ENCODE measurements at regions not wholly inside any gene's neighbourhood (a gene's known extent, or its start where the extent isn't known, plus 50 kb on each side); places are given as distances from the start of the nearest gene placed in this dataset.

DNA sequence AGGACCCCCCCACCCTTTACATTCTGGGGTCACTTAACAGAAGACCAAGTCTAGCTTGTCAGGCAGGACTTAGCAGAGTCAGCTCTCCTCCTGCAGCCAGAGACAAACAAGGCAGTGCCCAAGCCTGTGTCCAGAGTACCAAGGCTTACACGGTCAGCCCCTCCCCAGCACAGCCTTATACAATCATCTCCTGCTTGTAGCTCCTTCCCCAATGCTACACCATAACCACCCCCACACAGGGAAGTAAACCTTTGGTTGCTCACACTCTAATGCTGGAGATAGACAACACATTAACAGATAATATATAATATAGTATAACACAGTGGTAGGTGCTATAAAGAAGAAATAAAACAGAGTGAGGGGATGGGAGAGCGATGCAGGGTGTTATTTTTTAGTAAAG lies 175.4 kb upstream of the PWP1 start:
- H3K4me2 ChIP-seq (ENCODE audit: insufficient read depth, low read length) = no peak overlapping the region
- no peaks in the 10 kb centered on the region for H3K9me1 ChIP-seq (replicated peaks; ENCODE audit: control insufficient read depth, extremely low read depth, insufficient read depth, low read length)
- no peak overlapping the region for H2AFZ ChIP-seq (ENCODE audit: low read depth, low read length)
- no peaks in the 10 kb centered on the region for H3K79me2 ChIP-seq (ENCODE audit: control insufficient read depth, insufficient read depth, low read length)
- DNase-seq (ENCODE audit: low read depth, low spot score) = no peak
- FAIRE-seq = no peak
- H3K27me3 ChIP-seq (ENCODE audit: control insufficient read depth in 2 of 2, insufficient read depth in 2 of 2, low read length in 2 of 2) = no peaks in the 10 kb centered on the region
- TF ChIP-seq CTCF (IDR thresholded peaks at IDR 0.05; ENCODE audit: extremely low read depth in 1 of 2, insufficient read depth in 1 of 2, low read depth in 1 of 2, low read length in 2 of 2) = no peak
- no peak for TF ChIP-seq FOS (IDR thresholded peaks at IDR 0.05; ENCODE audit: borderline replicate concordance, insufficient read depth, low read length)
- TF ChIP-seq EZH2 (IDR thresholded peaks at IDR 0.05; ENCODE audit: borderline replicate concordance, low read depth, low read length, severe bottlenecking) = no peak
- TF ChIP-seq JUN (IDR thresholded peaks at IDR 0.05; ENCODE audit: borderline replicate concordance, insufficient read depth, insufficient read length, low read depth) = no peak
- no peaks in the 10 kb centered on the region for H3K36me3 ChIP-seq (ENCODE audit: control insufficient read depth in 2 of 2, extremely low read depth in 1 of 2, insufficient read depth in 2 of 2, low read length in 2 of 2)
- no peak overlapping the region for H3K27ac ChIP-seq (ENCODE audit: insufficient read depth, low read depth, low read length)
- no TSS peak for BruUV-seq (replicated peaks)
- no peak overlapping the region for H3K9ac ChIP-seq (replicated peaks; ENCODE audit: extremely low read depth, insufficient read depth, low read length)
- CTCF ChIA-PET = no interaction called here
- dilution Hi-C loops (cut with MboI; ENCODE audit: extremely low pct_ligation_motif_present, low sequenced_read_pairs) (no loop called here), intact Hi-C loops (cut with micrococcal nuclease) (no loop called here)
- H3K9me3 ChIP-seq (replicated peaks; ENCODE audit: control insufficient read depth, insufficient read depth, low read length) = no peaks in the 10 kb centered on the region
- peaks cover 5% of the 10 kb centered on the region for H3K4me1 ChIP-seq (ENCODE audit: control insufficient read depth, extremely low read depth, insufficient read depth, low read length)
- H3K4me3 ChIP-seq (replicated peaks in 1 of 3; ENCODE audit: insufficient read depth in 1 of 3, low read depth in 1 of 3, low read length in 3 of 3) = no peak overlapping the region
- H4K20me1 ChIP-seq (replicated peaks; ENCODE audit: control insufficient read depth, extremely low read depth, insufficient read depth, low read length) = no peaks in the 10 kb centered on the region
- POLR2A ChIA-PET = no interaction called here

DNA sequence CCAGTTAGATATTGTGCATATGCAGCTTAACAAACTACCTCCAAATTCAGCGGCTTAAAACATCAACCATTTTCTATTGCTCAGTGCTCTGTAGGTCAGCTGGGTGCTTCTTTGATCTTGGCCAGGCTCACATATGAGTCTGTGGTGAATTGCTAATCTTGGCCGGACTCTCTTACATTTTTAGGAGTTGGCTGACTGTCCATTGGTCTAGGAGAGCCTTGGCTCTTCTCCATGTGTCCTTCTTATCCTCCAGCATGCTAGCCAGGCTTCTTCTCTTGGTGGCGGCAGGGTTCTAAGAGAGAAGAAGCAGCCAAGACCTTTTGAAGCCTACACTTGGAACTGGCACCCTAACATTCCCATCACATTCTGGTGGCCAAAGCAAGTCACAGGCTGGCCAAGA lies 174.3 kb upstream of the PWP1 start:
- intact Hi-C loops (cut with micrococcal nuclease) = no loop called here
- no peaks in the 10 kb centered on the region for H3K36me3 ChIP-seq (ENCODE audit: control insufficient read depth in 2 of 2, extremely low read depth in 1 of 2, insufficient read depth in 2 of 2, low read length in 2 of 2)
- TF ChIP-seq POLR2A (IDR thresholded peaks at IDR 0.05; ENCODE audit: low read depth, low read length) (no peak), EZH2 (IDR thresholded peaks at IDR 0.05; ENCODE audit: borderline replicate concordance, low read depth, low read length, severe bottlenecking) (no peak), POLR2AphosphoS5 (IDR thresholded peaks at IDR 0.05; ENCODE audit: insufficient read depth, low read depth, low read length) (no peak), FOS (IDR thresholded peaks at IDR 0.05; ENCODE audit: borderline replicate concordance, insufficient read depth, low read length) (no peak), MYC (IDR thresholded peaks at IDR 0.05; ENCODE audit: low read depth, low read length) (no peak), GATA2 (IDR thresholded peaks at IDR 0.05; ENCODE audit: insufficient read depth, insufficient read length, low read depth, low read length) (no peak)
- TF ChIP-seq, protein P1, sequence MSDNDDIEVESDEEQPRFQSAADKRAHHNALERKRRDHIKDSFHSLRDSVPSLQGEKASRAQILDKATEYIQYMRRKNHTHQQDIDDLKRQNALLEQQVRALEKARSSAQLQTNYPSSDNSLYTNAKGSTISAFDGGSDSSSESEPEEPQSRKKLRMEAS (IDR thresholded peaks at IDR 0.05; ENCODE audit: insufficient read depth, insufficient read length) = no peak
- CTCF ChIA-PET = no interaction called here
- dilution Hi-C loops (cut with MboI; ENCODE audit: extremely low pct_ligation_motif_present, low sequenced_read_pairs) = no loop called here
- no peak overlapping the region for H3K4me2 ChIP-seq (ENCODE audit: insufficient read depth, low read length)
- no peaks in the 10 kb centered on the region for H3K79me2 ChIP-seq (ENCODE audit: control insufficient read depth, insufficient read depth, low read length)
- H3K4me1 ChIP-seq (ENCODE audit: control insufficient read depth, extremely low read depth, insufficient read depth, low read length) = peaks cover 12% of the 10 kb centered on the region
- H2AFZ ChIP-seq (ENCODE audit: low read depth, low read length) = no peak overlapping the region
- no peak overlapping the region for H3K4me3 ChIP-seq (replicated peaks in 1 of 3; ENCODE audit: insufficient read depth in 1 of 3, low read depth in 1 of 3, low read length in 3 of 3)
- no TSS peak for BruUV-seq (replicated peaks)
- H4K20me1 ChIP-seq (replicated peaks; ENCODE audit: control insufficient read depth, extremely low read depth, insufficient read depth, low read length) = no peaks in the 10 kb centered on the region
- no peak overlapping the region for H3K27ac ChIP-seq (ENCODE audit: insufficient read depth, low read depth, low read length)
- no peaks in the 10 kb centered on the region for H3K9me3 ChIP-seq (replicated peaks; ENCODE audit: control insufficient read depth, insufficient read depth, low read length)
- H3K9me1 ChIP-seq (replicated peaks; ENCODE audit: control insufficient read depth, extremely low read depth, insufficient read depth, low read length) = no peaks in the 10 kb centered on the region
- DNase-seq (ENCODE audit: low read depth, low spot score) = no peak
- H3K9ac ChIP-seq (replicated peaks; ENCODE audit: extremely low read depth, insufficient read depth, low read length) = no peak overlapping the region
- no peaks in the 10 kb centered on the region for H3K27me3 ChIP-seq (ENCODE audit: control insufficient read depth in 2 of 2, insufficient read depth in 2 of 2, low read length in 2 of 2)
- POLR2A ChIA-PET = no interaction called here
- FAIRE-seq = no peak
